Stimulated activated CD8-positive, alpha-beta memory T cell treated with anti-CD3 and anti-CD28 coated beads, Interleukin-2, amount 100 ng/mL, for 1 hour (primary cell): ENCODE measurements at regions not wholly inside any gene's neighbourhood (a gene's known extent, or its start where the extent isn't known, plus 50 kb on each side); places are given as distances from the start of the nearest gene placed in this dataset.
"Not testable (repeated sequence)": the region's sequence is repeated elsewhere in the genome, so short reads cannot be mapped to it uniquely, and the experiment has no call there.

Experiments used
- DNase-seq, 2 donors: peaks; one replicate each; pipeline ENCODE4 v3.0.0-alpha.2; 2020; ENCODE audit warnings: low read depth in 2 of 2

DNA sequence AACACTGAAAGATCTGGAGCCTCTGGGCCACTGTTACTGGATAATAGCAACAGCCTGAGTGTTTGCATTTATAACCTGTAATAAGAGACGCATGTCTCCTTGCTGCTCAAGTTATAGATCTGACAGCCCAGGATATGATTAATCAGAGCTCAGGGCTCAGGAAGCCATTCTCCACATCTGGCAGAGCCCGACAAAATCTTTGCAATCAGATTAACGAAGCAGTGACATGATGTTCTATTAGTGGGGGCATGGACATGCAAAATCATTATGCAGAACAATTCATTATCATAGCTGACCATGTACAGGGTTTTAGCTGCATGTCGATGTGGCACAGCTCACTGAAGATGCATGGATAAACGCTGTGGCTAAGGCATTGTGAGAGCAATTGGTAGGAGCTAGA, 730.3 kb downstream of the ZNF385D start:
- DNase-seq: no peak

DNA sequence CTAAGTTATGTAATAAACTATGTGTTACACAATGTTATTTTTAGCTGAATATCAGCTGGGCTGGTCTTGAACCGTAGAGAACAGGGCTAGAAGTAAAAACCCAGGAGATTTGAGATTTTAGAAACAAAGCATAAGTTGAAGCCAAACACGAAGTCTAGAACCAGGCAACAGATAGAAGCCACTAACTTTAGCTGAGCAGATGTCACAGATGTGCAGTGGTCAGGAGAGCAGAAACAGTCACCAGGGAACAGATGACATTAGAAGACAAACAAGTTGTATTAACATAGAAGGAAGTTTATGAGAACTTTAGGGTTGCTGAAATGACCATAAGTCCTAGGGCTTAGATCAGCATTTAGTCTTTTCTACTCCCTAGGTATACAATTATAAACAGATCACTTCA, 731.0 kb downstream of the ZNF385D start:
- DNase-seq: no peak

DNA sequence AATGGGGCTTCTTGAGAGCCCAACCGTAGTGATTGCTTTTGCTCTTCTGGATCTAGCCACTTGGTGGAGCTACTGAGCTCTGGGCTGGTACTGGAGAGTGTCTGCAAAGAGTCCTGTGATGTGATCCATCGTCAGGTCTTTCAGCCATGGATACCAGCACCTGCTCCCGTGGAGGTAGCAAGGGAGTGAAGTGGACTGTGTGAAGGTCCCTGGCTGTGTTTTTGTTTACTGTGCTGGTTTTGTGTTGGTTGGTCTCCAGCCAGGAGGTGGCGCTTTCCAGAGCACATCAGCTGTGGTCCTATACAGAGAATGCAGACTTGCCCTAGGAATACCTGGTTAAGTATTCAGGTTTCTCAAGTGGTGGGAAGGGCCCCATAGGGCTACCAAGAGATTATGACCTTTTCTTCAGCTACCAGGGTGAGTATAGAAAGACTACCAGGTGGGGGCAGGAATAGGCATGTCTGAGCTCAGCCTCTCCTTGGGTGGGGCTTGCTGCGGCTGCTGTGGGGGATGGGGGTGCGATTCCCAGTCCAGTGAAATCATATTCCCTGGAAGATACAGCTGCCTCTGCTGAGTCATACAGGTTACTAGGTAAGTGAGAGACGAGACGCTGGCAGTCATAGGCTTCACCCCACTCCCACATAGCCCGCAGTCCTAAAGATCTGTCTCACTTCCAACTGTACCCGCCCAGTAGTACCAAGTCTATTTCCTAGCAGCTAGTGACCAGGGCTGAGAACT, 733.7 kb downstream of the ZNF385D start:
- DNase-seq: no peak

DNA sequence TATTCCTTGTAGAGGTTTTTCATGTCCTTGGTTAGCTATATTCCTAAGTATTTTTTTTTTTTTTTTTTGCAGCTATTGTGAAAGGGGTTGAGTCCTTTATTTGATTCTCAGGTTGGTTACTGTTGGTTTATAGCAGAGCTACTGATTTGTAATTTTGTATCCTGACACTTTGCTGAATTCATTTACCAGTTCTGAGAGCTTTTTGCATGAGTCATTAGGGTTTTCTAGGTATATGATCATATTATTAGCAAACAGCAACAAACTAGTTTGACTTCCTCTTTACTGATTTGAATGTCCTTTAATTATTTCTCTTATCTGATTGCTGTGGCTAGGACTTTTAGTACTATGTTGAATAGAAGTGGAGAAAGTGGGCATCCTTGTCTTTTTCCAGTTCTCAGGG, 737.4 kb downstream of the ZNF385D start:
- DNase-seq: no peak

DNA sequence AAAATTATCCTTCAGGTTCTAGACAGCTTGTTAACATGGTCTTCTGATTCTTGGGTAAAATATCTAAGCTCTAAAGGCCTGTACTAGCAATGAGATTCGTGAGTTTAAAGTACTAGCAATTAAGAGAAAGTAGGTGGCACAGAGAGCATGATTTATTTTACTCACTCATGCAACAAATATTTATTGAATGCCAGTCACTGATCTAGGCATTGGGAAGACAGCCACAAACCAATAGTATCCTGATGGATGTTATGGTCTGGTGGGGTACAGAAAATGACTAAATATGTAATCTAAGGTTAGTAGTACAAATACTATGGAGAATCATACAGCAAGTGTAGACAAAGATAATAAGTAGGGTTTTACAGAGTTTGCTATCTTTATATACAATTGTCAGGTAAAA, 751.3 kb downstream of the ZNF385D start:
- DNase-seq: no peak

DNA sequence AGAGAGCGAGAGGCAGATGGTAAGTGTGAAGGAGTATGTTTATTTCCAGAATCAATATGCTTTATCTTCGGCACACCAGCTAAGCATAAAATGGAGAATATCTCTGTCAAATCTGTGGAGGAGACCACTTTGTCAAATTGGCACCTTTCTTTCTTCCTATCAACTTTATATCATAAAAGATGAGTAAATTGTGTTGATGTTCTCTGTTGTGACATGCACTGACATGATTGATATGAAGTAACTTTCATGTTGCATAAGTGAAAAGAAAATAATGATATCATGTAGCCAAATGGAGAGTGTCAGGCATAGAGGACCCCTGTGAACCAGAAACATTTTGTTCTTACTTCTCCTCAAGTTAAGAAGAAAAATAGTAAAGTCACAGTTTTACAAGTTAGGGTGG, 753.8 kb downstream of the ZNF385D start:
- DNase-seq: no peak

DNA sequence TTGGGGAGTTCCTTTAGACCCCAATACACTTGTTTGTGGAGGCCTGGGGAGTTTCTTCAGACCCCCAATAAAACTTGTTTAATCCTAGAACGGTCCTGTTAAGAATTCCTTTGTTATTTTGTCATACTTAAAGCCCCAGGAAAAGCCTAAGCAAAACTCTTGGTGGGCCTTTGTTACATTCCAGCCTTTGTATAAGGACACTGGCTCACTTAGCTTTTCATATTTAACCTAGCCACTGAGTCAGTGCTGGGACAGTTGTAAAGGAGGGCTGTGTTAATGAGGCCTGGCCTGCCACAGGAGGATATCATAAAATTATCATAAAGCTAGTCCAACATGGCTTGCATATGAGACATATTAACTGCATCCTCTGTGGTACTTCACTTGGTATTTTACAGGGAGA, 760.1 kb downstream of the ZNF385D start:
- no peak for DNase-seq

DNA sequence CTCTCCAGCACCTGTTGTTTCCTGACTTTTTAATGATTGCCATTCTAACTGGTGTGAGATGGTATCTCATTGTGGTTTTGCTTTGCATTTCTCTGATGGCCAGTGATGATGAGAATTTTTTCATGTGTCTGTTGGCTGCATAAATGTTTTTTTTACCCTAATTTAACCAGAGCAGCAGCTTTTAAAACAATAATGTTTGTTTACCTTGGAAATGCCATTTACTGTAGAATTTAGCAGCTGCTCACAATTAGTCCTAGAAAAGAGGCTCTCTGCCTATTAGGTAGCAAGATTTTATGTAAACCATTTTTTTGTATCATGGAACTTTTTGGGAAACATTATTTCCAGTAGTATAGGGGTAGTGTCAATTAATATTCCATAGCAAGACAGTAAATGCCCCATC, 761.4 kb downstream of the ZNF385D start:
- DNase-seq: not testable (repeated sequence)

DNA sequence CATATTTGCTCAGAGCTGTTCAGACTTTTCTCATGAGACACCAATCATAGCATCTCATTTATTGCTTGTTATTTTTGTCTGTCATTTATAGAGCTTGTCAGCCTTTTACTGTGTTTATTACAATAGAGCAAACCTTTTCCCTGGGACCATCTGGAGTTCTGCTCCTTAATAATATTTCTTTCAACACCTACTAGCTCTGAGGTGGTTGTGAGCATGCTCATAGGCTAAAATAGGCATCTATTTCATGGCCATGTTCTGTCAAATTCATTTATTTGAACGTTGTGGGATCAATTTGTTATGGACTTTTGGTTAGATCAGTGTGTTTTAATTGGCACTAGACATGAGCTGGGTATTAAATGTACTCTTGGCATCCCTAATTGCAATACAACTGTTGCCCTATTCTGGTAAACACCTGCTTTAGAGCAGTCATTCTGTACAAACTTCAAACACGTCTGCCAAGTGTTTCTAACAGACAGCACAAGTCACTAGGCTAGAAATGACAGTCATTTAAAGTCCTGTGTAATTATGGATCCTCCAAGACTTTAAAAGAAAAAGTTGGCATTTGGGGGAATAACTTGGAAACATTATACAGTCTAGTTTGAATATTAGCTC, 766.3 kb downstream of the ZNF385D start:
- no peak for DNase-seq

DNA sequence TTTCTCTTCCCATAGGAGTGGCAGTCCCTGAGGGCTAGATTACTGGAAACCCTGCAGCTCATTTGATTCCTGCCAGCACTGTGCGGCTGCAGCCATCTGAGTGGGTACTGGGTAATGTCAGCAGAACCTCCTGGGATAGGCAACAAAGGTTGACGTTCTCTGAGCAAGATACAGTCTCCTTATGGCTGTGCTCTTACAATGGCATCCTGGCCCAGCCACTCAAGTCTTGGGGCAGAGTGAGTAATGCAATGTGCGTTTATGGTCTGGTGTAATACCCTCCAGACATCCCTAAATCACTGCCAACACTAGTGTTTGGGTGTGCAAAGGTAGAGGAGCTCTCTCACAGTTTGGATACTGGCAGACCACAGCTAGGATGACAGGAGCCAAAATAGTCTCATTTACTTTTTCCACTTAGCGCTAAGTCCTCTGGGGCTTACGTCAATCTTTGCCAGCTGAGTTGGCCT, 775.8 kb downstream of the ZNF385D start:
- no peak for DNase-seq

DNA sequence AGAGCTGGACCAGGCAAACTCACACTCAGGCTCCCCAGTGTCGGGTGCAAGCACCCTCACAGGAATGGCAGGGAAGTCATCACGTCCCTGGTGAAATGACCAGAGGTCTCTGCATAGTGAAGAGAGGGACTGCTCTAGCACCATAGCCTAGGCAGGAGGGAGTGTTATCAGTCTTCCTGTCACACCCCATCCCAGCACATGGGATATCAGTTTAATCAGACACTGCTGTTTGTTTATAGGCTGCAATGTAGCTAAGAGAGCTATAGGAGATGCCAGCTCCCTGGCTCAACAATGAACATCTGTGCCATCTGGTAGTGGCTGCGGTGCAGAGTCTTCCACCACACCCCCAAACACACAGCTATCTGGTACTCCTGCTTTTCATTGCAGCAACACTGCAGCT, 776.6 kb downstream of the ZNF385D start:
- DNase-seq: no peak

DNA sequence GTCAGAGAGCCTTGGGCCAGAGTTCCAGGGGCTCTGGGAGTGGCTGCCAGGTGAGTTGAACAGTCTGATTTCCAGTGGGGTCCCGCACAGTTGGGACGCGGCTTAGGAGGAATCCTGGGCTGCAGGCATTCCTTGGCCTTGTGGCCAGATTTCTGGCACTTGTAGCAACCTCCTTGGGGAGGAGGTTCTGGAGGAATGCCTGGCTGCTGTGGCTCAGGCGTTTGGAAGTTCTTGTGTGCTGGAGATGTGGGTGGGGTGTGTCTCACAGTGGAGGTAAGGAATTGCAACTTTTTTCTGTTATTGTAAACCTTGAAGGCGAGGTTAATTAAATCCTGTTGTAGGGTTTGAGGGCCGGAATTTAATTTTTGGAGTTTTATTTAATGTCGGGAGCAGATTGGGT, 780.2 kb downstream of the ZNF385D start:
- not testable (repeated sequence) for DNase-seq

DNA sequence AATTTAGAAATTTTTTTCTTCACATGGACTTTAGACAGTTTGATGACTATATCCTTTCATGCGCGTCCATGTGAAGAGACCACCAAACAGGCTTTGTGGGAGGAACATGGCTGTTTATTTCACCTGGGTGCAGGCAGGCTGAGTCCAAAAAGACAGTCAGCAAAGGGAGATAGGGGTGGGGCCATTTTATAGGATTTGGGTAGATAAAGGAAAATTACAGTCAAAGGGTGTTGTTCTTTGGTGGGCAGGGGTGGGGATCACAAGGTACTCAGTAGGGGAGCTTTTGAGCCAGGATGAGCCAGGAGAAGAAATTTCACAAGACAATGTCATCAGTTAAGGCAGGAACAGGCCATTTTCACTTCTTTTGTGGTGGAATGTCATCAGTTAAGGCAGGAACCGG, 781.5 kb upstream of the SGO1 start:
- not testable (repeated sequence) for DNase-seq

DNA sequence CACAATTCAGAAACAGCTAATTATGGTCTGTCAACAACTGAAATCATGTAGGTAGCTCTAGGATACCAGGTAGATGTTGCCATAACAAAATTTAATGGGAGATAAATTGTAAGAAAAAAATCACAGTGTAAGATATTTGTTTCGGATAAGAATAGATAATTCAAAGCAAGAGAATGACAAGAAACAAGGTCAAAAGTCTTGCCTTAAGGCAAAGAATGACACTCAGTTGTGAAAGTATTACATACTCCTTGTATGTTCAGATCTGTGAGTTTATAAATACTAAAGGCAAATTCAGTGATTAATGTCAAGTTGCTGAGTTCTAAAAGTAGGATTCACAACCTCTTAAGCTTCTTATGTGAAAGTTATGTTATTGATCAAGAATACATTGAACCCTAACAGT, 772.2 kb upstream of the SGO1 start:
- DNase-seq: no peak

DNA sequence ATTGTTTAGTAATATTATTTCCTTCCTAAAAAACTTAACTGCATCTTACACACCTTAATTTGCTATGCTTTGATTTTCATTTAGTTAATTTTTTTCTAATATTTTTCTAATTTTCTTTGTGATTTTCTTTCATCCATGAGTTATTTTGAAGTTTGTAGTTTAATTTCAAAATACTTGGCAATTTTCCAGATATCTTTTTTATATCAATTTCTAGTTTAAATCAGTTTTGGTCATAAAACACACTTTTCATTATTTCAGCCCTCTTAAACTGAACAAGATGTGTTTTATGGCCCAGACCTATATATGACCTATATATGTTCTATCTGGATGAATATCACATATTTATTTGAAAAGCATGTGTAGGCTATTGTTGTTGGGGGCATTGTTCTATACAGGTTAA, 759.9 kb upstream of the SGO1 start:
- no peak for DNase-seq

DNA sequence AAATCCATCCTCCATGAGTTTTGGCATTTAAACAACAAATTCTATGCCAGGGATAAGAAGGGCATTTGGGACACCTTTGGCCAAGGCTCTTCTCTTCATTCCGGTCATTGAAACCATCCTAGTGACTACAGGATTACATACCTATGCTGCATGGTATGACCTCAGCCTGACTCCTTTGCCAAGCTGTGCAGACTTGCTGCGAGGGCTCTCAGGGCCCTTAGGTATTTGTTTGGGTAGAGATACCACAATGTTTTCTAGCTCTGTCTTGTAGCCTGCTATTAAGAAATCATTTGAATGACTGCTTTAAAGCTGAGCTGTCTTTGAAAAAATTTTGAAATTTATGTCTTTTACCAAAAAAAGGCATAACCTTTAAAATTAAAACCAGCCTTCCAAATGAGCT, 749.8 kb upstream of the SGO1 start:
- DNase-seq: no peak

DNA sequence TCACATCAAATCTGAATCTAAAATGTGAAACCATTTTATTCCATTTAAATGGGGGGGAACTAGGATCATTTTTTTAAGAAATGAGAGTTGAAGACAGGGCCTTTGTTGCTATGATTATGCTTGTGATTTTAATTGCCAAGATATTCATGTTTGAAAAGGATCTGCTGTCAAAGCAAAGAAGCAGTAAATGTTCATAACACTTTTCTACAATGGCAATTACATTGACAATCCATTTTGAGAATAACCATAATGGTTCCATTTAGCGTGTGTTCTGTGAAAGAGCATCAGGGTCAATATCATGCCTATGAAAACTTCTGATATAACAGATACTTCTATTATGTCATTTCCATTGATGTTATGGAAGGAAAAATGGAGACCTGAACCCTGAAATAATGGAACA, 745.8 kb upstream of the SGO1 start:
- no peak for DNase-seq

DNA sequence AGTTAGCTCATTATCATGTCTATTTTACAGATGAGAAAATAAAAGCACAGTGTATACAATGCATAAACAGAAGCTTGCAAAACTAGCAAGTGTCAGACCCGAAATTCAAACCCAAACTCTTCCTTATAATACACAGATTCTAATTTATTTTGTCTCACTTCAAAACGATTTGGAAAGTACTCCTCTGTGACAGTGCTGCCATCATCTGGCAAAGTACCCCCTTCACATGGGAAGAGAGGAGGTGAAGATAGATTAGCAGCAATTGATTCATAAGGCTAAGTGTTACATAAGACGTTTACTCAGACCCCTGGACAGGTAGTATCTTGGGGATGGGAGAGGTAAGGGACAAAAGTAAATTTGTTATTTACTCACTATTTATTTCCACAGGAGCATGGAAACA, 744.0 kb upstream of the SGO1 start:
- no peak for DNase-seq

DNA sequence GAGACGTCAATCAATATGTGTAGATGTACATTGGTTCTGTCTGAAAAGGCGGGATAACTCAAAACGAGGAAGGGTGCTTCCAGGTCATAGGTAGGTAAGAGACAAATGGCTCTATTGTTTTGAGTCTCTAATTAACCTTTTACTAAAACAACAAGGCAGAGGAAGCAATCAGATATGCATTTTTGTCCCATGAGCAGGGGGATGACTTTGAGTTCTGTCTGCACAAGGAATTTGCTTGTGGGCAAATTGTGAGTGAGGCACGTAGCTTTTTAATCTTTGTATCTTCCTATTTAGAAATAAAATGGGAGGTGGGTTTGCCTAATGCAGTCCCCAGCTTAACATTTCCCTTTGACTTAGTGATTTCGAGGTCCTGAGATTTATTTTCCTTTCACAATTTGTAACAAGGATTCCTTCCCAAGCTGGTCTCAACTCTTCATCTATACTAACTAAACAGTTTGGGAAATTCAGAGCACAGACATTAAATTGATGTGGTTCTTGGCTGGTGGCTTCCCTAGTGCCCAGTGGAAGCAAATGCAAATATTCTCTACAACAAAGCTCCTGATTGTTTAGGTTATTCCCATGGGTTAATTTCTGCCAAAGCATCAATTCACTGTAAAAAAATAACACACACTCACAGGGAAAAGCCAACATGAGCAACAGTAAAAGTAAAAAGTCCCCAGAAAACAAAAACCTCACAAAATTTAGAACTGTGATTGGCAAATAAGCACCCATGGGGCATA, 738.8 kb upstream of the SGO1 start:
- DNase-seq: no peak

DNA sequence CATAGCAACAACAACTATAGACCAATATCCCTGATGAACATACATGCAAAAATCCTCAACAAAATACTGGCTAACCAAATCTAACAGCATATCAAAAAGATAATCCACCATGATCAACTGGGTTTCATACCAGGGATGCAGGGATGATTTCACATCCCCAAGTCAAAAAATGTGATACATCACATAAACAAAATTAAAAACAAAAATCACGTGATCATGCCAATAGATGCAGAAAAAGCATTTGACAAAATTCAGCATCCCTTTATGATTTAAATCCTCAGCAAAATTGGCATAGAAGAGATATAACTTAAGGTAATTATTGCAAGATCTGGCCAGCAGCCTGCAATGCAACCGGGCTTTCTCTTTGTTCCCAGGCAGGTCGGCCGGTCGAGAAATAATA, 735.1 kb upstream of the SGO1 start:
- not testable (repeated sequence) for DNase-seq

DNA sequence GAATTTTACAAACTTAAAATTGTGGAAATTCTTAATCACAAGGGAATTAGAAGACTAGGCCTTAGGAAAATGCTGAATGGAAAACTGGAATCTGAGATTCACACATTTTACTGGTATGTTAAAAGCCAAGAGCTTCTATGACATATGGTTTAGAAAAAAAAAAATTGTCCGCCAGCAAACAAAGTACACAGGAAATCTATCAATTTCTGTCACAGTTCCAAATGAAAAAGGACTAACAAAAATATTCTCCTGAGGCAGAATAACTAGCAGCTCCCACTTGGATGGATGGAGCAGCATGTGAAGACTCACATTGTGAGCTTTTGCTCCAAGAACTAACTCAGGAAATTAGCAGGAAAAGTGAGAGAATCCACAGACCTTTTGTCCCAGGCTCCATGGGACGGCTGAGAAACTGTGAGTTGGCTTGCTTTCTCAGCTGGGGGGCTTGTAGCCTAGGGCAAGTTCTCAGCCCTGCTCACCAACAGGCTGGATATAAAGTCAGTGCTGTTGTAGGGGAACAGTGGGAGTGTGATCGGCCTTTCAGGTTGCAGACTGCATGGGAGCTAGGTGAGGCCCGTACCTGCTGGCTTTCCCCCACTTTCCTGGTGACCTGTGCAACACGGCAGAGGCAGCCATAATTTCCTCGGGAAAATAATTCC, 731.1 kb upstream of the SGO1 start:
- DNase-seq: no peak

DNA sequence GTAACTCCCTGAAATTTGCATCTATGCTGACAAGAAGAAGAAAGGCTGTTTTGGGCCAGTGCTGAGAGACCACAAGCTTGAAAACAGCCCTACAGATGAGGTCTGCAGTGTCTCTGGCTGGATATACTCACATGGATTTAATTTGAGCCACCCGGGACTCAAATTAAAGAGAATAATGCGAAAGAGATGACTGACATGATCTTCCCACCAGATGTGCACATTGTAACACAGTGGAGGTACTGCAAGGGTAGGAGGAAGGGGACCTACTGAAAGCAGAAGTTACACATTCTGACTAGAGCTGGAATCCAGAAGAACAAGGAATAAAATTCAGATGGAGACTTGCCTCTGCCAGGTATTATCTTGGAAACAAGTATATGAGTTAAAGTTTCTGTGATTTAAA, 728.3 kb upstream of the SGO1 start:
- DNase-seq: no peak

DNA sequence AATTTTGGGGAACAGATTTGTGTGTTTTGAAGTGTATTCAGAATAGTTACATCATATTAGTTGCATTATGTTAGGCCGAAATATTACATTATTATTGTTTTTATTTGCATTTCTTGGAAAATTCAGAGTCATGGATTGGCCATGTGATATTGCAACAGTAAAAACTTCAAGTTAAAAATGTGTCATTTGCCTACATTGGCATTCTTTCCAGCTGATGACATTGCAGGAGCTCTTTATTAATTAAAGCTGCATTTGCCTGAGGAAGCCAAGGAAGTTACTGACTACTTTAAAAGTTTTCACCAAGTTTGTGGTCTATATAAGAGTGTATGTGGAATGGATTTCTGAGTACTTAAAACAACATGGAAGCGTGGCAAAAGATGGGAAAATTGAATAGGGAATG, 726.4 kb upstream of the SGO1 start:
- DNase-seq: no peak
